ENCODE measurements at regions not wholly inside any gene's neighbourhood (a gene's known extent, or its start where the extent isn't known, plus 50 kb on each side); places are given as distances from the start of the nearest gene placed in this dataset.
A peak's percentile ranks its signal among the peaks of the same experiment; 100 is the strongest.

GRCh38 chr2:2974982-2975381 lies 402.6 kb downstream of the EIPR1 start:
- no peak for DNase-seq

GRCh38 chr2:2960441-2961133 lies 417.0 kb downstream of the EIPR1 start:
- no peak for DNase-seq

- DNase-seq, result peak; percentile 23
These were observed 427.1 kb downstream of the EIPR1 start for GRCh38 chr2:2950403-2950952.

GRCh38 chr2:2947406-2947805 lies 430.2 kb downstream of the EIPR1 start:
- no peak for DNase-seq

GRCh38 chr2:2942906-2943305 lies 434.7 kb downstream of the EIPR1 start:
- DNase-seq, result no peak

- DNase-seq, result no peak
These were observed 435.4 kb downstream of the EIPR1 start for GRCh38 chr2:2942225-2942624.

- DNase-seq, result no peak
These were observed 436.4 kb downstream of the EIPR1 start for GRCh38 chr2:2941205-2941604.

- no peak for DNase-seq
These were observed 436.9 kb downstream of the EIPR1 start for GRCh38 chr2:2940702-2941101.

GRCh38 chr2:2940061-2940460 lies 437.6 kb downstream of the EIPR1 start:
- DNase-seq, result no peak

GRCh38 chr2:2939078-2939795 lies 438.4 kb downstream of the EIPR1 start:
- DNase-seq, result no peak

GRCh38 chr2:2938481-2938880 lies 439.1 kb downstream of the EIPR1 start:
- DNase-seq, result no peak

GRCh38 chr2:2935445-2936149 lies 442.0 kb downstream of the EIPR1 start:
- DNase-seq, result no peak

- no peak for DNase-seq
These were observed 444.2 kb downstream of the EIPR1 start for GRCh38 chr2:2933426-2933825.

- DNase-seq, result no peak
These were observed 444.8 kb downstream of the EIPR1 start for GRCh38 chr2:2932692-2933305.

GRCh38 chr2:2932189-2932588 lies 445.4 kb downstream of the EIPR1 start:
- DNase-seq, result no peak

GRCh38 chr2:2931318-2932075 lies 446.1 kb downstream of the EIPR1 start:
- no peak for DNase-seq

- DNase-seq, result no peak
These were observed 446.8 kb downstream of the EIPR1 start for GRCh38 chr2:2930841-2931240.

GRCh38 chr2:2926858-2927175 lies 450.8 kb downstream of the EIPR1 start:
- no peak for DNase-seq

GRCh38 chr2:2926009-2926857 lies 451.4 kb downstream of the EIPR1 start:
- no peak for DNase-seq

GRCh38 chr2:2922156-2922555 lies 455.5 kb downstream of the EIPR1 start:
- DNase-seq, result no peak

- DNase-seq, result no peak
These were observed 456.5 kb downstream of the EIPR1 start for GRCh38 chr2:2921011-2921720.

Measured in SHP77 treated with DMSO at 0.1 percent for 48 hours (cell line).